Inferior parietal cortex (tissue), 1 donor: ENCODE measurements at regions not wholly inside any gene's neighbourhood (a gene's known extent, or its start where the extent isn't known, plus 50 kb on each side); places are given as distances from the start of the nearest gene placed in this dataset.

ENCODE experiments used
- DNase-seq: peaks from one replicate; pipeline ENCODE4 v3.0.0-alpha.2; 2016; ENCODE audit errors: extremely low spot score

- DNase-seq: no peak
Observed at GRCh38 chr3:87044409-87044808, 53.5 kb upstream of the VGLL3 start.

DNA sequence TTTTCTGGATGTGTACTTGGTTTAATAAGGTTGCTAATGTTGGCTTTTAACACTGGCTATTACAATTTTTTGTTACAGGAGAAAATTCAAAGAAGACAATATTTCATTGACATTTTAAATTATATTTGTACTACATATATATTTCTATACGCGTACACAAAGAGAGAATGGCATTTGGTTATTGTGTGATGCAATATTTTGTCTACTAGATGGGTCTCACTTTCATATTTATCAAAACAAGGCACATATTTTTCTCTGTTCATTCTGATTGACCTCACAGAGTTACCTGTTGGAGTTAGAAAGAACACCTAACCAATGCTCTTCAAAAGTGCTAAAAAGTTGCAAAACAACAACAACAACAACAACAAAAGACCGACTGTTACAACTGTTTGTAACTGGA, 50.2 kb upstream of the VGLL3 start:
- no peak for DNase-seq
